Hepatocyte (in vitro differentiated cells): ENCODE measurements at regions not wholly inside any gene's neighbourhood (a gene's known extent, or its start where the extent isn't known, plus 50 kb on each side); places are given as distances from the start of the nearest gene placed in this dataset.

ENCODE experiments used
- EZH2phosphoT487 ChIP-seq: fragments of 200-600 bp; sonication (generic); IDR thresholded peaks from one replicate; pipeline ENCODE4 v1.6.1; 2018; ENCODE audit warnings: antibody characterized with exemption, mild to moderate bottlenecking, low read depth, moderate library complexity; ENCODE audit not compliant: unreplicated experiment, severe bottlenecking
- TF ChIP-seq, protein P1 (sequence below): fragments of 200-600 bp; sonication (generic); IDR thresholded peaks from 2 replicates; pipeline ENCODE4 v1.5.1; 2016; ENCODE audit warnings: antibody characterized with exemption, mild to moderate bottlenecking; ENCODE audit not compliant: poor library complexity

DNA sequence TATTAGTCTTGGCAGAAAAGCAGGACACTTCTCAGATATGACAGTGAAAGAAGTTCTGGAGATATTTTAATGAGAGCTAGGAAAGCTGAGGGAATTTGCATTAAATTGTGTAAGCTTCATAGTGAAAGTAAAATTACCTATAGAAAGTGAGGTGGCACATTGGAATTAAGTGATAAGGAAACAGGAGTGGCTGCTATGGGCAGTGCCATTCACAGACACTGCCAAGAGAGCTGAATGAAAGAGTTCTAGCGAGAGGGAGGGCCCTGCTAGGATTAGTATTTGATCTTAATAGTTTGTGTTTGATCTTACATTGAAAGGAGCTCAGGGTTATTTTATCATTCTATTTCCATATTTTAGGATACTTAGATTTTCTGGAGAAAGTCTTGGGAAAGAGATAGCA lies 351.9 kb downstream of the DDX10 start:
- TF ChIP-seq, protein P1, sequence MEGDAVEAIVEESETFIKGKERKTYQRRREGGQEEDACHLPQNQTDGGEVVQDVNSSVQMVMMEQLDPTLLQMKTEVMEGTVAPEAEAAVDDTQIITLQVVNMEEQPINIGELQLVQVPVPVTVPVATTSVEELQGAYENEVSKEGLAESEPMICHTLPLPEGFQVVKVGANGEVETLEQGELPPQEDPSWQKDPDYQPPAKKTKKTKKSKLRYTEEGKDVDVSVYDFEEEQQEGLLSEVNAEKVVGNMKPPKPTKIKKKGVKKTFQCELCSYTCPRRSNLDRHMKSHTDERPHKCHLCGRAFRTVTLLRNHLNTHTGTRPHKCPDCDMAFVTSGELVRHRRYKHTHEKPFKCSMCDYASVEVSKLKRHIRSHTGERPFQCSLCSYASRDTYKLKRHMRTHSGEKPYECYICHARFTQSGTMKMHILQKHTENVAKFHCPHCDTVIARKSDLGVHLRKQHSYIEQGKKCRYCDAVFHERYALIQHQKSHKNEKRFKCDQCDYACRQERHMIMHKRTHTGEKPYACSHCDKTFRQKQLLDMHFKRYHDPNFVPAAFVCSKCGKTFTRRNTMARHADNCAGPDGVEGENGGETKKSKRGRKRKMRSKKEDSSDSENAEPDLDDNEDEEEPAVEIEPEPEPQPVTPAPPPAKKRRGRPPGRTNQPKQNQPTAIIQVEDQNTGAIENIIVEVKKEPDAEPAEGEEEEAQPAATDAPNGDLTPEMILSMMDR, result no peak
- TF ChIP-seq EZH2phosphoT487, result no peak
